Suprapubic skin (tissue), 4 donors: ENCODE measurements at regions not wholly inside any gene's neighbourhood (a gene's known extent, or its start where the extent isn't known, plus 50 kb on each side); places are given as distances from the start of the nearest gene placed in this dataset.

Source experiments
- EP300 ChIP-seq: sonication (generic); formaldehyde crosslinking; IDR thresholded peaks from one replicate; pipeline ENCODE4 v1.6.1; 2017; ENCODE audit warnings: antibody characterized with exemption
- POLR2A ChIP-seq, 2 donors: fragments of 450-650 bp; IDR thresholded peaks; one replicate each; pipeline ENCODE4 v1.6.1; 2017; ENCODE audit warnings: antibody characterized with exemption in 2 of 2, mild to moderate bottlenecking in 2 of 2, moderate library complexity in 2 of 2
- POLR2AphosphoS5 ChIP-seq, 3 donors: sonication (generic); formaldehyde crosslinking; IDR thresholded peaks; one replicate each; pipeline ENCODE4 v1.6.1; 2017; ENCODE audit warnings: antibody characterized with exemption in 3 of 3
- TF ChIP-seq, protein P1 (sequence below), 2 donors: fragments of 200-600 bp in 1 of 2; fragments of 450-650 bp in 1 of 2; sonication (generic) in 1 of 2; IDR thresholded peaks; one replicate each; pipeline ENCODE4 v1.5.1; 2016 to 2019; ENCODE audit warnings: antibody characterized with exemption in 2 of 2, mild to moderate bottlenecking in 1 of 2, moderate library complexity in 1 of 2

DNA sequence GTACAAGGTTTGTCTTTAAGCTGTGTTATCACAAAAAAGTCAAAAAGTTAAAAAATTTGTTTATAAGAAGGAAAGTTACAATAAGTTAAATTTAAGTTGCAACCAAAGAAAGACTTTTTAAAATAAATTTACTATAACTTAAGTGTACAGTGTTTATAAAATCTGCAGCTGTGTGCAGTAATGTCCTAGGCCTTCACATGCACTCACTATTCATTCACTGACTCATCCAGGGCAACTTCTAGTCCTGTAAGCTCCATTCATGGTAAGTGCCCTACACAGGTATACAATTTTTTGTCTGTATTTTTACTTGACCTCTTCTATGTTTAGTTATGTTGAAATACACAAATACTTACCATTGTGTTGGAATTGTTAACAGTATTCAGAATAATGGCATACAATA is 667.9 kb upstream of the SLITRK5 start:
- TF ChIP-seq, protein P1, sequence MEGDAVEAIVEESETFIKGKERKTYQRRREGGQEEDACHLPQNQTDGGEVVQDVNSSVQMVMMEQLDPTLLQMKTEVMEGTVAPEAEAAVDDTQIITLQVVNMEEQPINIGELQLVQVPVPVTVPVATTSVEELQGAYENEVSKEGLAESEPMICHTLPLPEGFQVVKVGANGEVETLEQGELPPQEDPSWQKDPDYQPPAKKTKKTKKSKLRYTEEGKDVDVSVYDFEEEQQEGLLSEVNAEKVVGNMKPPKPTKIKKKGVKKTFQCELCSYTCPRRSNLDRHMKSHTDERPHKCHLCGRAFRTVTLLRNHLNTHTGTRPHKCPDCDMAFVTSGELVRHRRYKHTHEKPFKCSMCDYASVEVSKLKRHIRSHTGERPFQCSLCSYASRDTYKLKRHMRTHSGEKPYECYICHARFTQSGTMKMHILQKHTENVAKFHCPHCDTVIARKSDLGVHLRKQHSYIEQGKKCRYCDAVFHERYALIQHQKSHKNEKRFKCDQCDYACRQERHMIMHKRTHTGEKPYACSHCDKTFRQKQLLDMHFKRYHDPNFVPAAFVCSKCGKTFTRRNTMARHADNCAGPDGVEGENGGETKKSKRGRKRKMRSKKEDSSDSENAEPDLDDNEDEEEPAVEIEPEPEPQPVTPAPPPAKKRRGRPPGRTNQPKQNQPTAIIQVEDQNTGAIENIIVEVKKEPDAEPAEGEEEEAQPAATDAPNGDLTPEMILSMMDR (IDR thresholded peaks at IDR 0.05) = no peak
- TF ChIP-seq POLR2AphosphoS5 (IDR thresholded peaks at IDR 0.05) (no peak), EP300 (no peak), POLR2A (IDR thresholded peaks at IDR 0.05) (no peak)
